WTC11 (cell line): ENCODE measurements at regions not wholly inside any gene's neighbourhood (a gene's known extent, or its start where the extent isn't known, plus 50 kb on each side); places are given as distances from the start of the nearest gene placed in this dataset.

Source experiments
- ATAC-seq: fragments of 200-7000 bp; cut with Tn5 transposase; 2 replicates; pipeline ENCODE4 v1.10.0; 2021; ENCODE audit warnings: mild to moderate bottlenecking, moderate library complexity
- CTCF ChIA-PET: fragments of 300-600 bp; sonication (Branson Sonifier 250); formaldehyde crosslinking; loops from one replicate; lab custom pipeline; 2021; ENCODE audit warnings: antibody characterized with exemption; lab: Charles Lee
- POLR2A ChIA-PET: fragments of 350-600 bp; sonication (Branson Sonifier 250); formaldehyde crosslinking; loops from one replicate; lab custom pipeline; 2021; ENCODE audit warnings: antibody characterized with exemption; lab: Charles Lee
- DNase-seq: peaks from one replicate; pipeline ENCODE4 v3.0.0; 2021; ENCODE audit warnings: low spot score
- H3K27ac Mint-ChIP-seq: 2 replicates; pipeline ENCODE4 v1.8.0; 2021; ENCODE audit warnings: mixed read lengths
- H3K27me3 Mint-ChIP-seq: 2 replicates; pipeline ENCODE4 v1.8.0; 2021; ENCODE audit warnings: low read depth, mild to moderate bottlenecking, moderate library complexity, mixed read lengths
- H3K36me3 Mint-ChIP-seq: 2 replicates; pipeline ENCODE4 v1.8.0; 2021; ENCODE audit warnings: mixed read lengths
- H3K4me1 Mint-ChIP-seq: 2 replicates; pipeline ENCODE4 v1.8.0; 2022; ENCODE audit warnings: mixed read lengths
- H3K4me3 Mint-ChIP-seq: 2 replicates; pipeline ENCODE4 v1.8.0; 2021; ENCODE audit warnings: mild to moderate bottlenecking, moderate library complexity, mixed read lengths
- H3K9me3 Mint-ChIP-seq: 2 replicates; pipeline ENCODE4 v1.8.0; 2021; ENCODE audit warnings: mixed read lengths
- ARID4B ChIP-seq: sonication (generic); formaldehyde crosslinking; IDR thresholded peaks from 2 replicates; pipeline ENCODE4 v1.8.0; 2023; ENCODE audit warnings: missing genetic modification reagents, mild to moderate bottlenecking, borderline replicate concordance
- CDX4 ChIP-seq: fragments of 250-450 bp; sonication (Bioruptor Pico); IDR thresholded peaks from 2 replicates; pipeline ENCODE4 v1.9.0; 2021; ENCODE audit warnings: moderate library complexity, mild to moderate bottlenecking, inconsistent platforms, borderline replicate concordance
- EMX1 ChIP-seq: fragments of 250-450 bp; sonication (Bioruptor Pico); IDR thresholded peaks from 2 replicates; pipeline ENCODE4 v1.8.0; 2021; ENCODE audit warnings: mild to moderate bottlenecking
- ETV6 ChIP-seq: sonication (generic); formaldehyde crosslinking; IDR thresholded peaks from 2 replicates; pipeline ENCODE4 v1.8.1; 2022; ENCODE audit warnings: mild to moderate bottlenecking, missing genetic modification reagents
- FOXP1 ChIP-seq: sonication (generic); formaldehyde crosslinking; IDR thresholded peaks from 2 replicates; pipeline ENCODE4 v1.8.0; 2022; ENCODE audit warnings: missing genetic modification reagents, mild to moderate bottlenecking, moderate library complexity, borderline replicate concordance
- GRHL2 ChIP-seq: fragments of 250-450 bp; sonication (Bioruptor Pico); IDR thresholded peaks from 2 replicates; pipeline ENCODE4 v1.8.0; 2022; ENCODE audit warnings: mild to moderate bottlenecking, moderate library complexity; ENCODE audit not compliant: insufficient replicate concordance, severe bottlenecking
- KAT7 ChIP-seq: sonication (generic); formaldehyde crosslinking; IDR thresholded peaks from 2 replicates; pipeline ENCODE4 v1.8.1; 2023; ENCODE audit warnings: missing genetic modification reagents, mild to moderate bottlenecking, borderline replicate concordance
- MYBL2 ChIP-seq: sonication (generic); formaldehyde crosslinking; IDR thresholded peaks from 2 replicates; pipeline ENCODE4 v1.8.1; 2023; ENCODE audit warnings: mild to moderate bottlenecking, moderate library complexity, missing genetic modification reagents
- NFE2L1 ChIP-seq: sonication (generic); formaldehyde crosslinking; IDR thresholded peaks from 2 replicates; pipeline ENCODE4 v1.8.1; 2023; ENCODE audit warnings: missing genetic modification reagents
- NFYB ChIP-seq: sonication (generic); formaldehyde crosslinking; conservative IDR thresholded peaks from 2 replicates; pipeline ENCODE4 v1.8.0; 2022; ENCODE audit warnings: low read depth, missing genetic modification reagents
- RELA ChIP-seq: sonication (generic); formaldehyde crosslinking; IDR thresholded peaks from 2 replicates; pipeline ENCODE4 v1.8.1; 2022; ENCODE audit warnings: missing genetic modification reagents, mild to moderate bottlenecking, borderline replicate concordance
- RORB ChIP-seq: fragments of 250-450 bp; sonication (Bioruptor Pico); IDR thresholded peaks from 2 replicates; pipeline ENCODE4 v1.9.0; 2021; ENCODE audit warnings: mild to moderate bottlenecking
- ZNF121 ChIP-seq: sonication (generic); formaldehyde crosslinking; IDR thresholded peaks from 2 replicates; pipeline ENCODE4 v1.8.0; 2023; ENCODE audit warnings: missing genetic modification reagents
- ZNF416 ChIP-seq: fragments of 250-450 bp; sonication (Bioruptor Pico); IDR thresholded peaks from 2 replicates; pipeline ENCODE4 v1.9.0; 2021; ENCODE audit warnings: mild to moderate bottlenecking, inconsistent platforms
- TF ChIP-seq, protein P1 (sequence below): fragments of 250-450 bp; sonication (Bioruptor Pico); IDR thresholded peaks from 2 replicates; pipeline ENCODE4 v1.9.0; 2021; ENCODE audit warnings: mild to moderate bottlenecking
- TF ChIP-seq, protein P2 (sequence below): sonication (generic); formaldehyde crosslinking; IDR thresholded peaks from 2 replicates; pipeline ENCODE4 v1.8.1; 2022; ENCODE audit warnings: mild to moderate bottlenecking, moderate library complexity, missing genetic modification reagents
- TF ChIP-seq, protein P3 (sequence below): fragments of 250-450 bp; sonication (Bioruptor Pico); IDR thresholded peaks from 2 replicates; pipeline ENCODE4 v1.9.0; 2021; ENCODE audit warnings: mild to moderate bottlenecking, borderline replicate concordance
- TF ChIP-seq, protein P4 (sequence below): fragments of 250-450 bp; sonication (Bioruptor Pico); IDR thresholded peaks from 2 replicates; pipeline ENCODE4 v2.1.2; 2022; ENCODE audit warnings: mild to moderate bottlenecking, moderate library complexity
- TF ChIP-seq, protein P5 (sequence below): sonication (generic); formaldehyde crosslinking; IDR thresholded peaks from 2 replicates; pipeline ENCODE4 v1.8.1; 2022; ENCODE audit warnings: mild to moderate bottlenecking, missing genetic modification reagents, moderate library complexity, borderline replicate concordance
- TF ChIP-seq, protein P6 (sequence below): fragments of 250-450 bp; sonication (Bioruptor Pico); IDR thresholded peaks from 2 replicates; pipeline ENCODE4 v1.9.0; 2021; ENCODE audit warnings: mild to moderate bottlenecking

DNA sequence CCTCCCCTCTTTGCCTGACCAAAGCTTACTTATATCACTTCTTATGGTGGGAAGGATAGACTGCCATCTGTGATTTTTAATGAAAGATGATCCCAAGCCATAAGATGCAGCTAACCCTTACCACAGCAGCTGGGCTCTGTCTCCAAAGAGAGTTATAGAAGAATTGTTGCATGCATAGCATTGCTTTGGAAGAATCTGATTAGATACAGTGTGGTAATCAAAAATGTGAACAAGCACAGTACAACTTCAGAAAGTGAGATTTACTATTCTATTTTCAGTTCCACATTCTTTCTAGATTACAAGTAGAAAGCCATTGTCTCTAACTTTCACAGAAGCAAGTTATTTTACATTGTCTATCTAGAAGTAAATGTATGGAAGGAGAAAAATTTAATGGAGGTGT is 129.0 kb upstream of the ACVR2A start:
- DNase-seq = no peak
- TF ChIP-seq, protein P1, sequence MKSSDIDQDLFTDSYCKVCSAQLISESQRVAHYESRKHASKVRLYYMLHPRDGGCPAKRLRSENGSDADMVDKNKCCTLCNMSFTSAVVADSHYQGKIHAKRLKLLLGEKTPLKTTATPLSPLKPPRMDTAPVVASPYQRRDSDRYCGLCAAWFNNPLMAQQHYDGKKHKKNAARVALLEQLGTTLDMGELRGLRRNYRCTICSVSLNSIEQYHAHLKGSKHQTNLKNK (CRISPR knock-in tag) = no peak
- TF ChIP-seq, protein P2, sequence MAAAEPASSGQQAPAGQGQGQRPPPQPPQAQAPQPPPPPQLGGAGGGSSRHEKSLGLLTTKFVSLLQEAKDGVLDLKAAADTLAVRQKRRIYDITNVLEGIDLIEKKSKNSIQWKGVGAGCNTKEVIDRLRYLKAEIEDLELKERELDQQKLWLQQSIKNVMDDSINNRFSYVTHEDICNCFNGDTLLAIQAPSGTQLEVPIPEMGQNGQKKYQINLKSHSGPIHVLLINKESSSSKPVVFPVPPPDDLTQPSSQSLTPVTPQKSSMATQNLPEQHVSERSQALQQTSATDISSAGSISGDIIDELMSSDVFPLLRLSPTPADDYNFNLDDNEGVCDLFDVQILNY = no peak
- TF ChIP-seq ZNF121 (CRISPR knock-in tag) (no peak), FOXP1 (CRISPR knock-in tag) (no peak), CDX4 (CRISPR knock-in tag) (no peak), RORB (CRISPR knock-in tag) (no peak), KAT7 (CRISPR knock-in tag) (no peak), ZNF416 (CRISPR knock-in tag) (no peak), MYBL2 (no peak), ARID4B (no peak), NFE2L1 (CRISPR knock-in tag) (no peak), NFYB (CRISPR knock-in tag) (no peak), RELA (CRISPR knock-in tag) (no peak), GRHL2 (CRISPR knock-in tag) (no peak), ETV6 (CRISPR knock-in tag) (no peak), EMX1 (CRISPR knock-in tag) (no peak)
- TF ChIP-seq, protein P3, sequence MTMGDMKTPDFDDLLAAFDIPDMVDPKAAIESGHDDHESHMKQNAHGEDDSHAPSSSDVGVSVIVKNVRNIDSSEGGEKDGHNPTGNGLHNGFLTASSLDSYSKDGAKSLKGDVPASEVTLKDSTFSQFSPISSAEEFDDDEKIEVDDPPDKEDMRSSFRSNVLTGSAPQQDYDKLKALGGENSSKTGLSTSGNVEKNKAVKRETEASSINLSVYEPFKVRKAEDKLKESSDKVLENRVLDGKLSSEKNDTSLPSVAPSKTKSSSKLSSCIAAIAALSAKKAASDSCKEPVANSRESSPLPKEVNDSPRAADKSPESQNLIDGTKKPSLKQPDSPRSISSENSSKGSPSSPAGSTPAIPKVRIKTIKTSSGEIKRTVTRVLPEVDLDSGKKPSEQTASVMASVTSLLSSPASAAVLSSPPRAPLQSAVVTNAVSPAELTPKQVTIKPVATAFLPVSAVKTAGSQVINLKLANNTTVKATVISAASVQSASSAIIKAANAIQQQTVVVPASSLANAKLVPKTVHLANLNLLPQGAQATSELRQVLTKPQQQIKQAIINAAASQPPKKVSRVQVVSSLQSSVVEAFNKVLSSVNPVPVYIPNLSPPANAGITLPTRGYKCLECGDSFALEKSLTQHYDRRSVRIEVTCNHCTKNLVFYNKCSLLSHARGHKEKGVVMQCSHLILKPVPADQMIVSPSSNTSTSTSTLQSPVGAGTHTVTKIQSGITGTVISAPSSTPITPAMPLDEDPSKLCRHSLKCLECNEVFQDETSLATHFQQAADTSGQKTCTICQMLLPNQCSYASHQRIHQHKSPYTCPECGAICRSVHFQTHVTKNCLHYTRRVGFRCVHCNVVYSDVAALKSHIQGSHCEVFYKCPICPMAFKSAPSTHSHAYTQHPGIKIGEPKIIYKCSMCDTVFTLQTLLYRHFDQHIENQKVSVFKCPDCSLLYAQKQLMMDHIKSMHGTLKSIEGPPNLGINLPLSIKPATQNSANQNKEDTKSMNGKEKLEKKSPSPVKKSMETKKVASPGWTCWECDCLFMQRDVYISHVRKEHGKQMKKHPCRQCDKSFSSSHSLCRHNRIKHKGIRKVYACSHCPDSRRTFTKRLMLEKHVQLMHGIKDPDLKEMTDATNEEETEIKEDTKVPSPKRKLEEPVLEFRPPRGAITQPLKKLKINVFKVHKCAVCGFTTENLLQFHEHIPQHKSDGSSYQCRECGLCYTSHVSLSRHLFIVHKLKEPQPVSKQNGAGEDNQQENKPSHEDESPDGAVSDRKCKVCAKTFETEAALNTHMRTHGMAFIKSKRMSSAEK (CRISPR knock-in tag) = no peak
- TF ChIP-seq, protein P4, sequence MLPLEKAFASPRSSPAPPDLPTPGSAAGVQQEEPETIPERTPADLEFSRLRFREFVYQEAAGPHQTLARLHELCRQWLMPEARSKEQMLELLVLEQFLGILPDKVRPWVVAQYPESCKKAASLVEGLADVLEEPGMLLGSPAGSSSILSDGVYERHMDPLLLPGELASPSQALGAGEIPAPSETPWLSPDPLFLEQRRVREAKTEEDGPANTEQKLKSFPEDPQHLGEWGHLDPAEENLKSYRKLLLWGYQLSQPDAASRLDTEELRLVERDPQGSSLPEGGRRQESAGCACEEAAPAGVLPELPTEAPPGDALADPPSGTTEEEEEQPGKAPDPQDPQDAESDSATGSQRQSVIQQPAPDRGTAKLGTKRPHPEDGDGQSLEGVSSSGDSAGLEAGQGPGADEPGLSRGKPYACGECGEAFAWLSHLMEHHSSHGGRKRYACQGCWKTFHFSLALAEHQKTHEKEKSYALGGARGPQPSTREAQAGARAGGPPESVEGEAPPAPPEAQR (CRISPR knock-in tag) = no peak
- TF ChIP-seq, protein P5, sequence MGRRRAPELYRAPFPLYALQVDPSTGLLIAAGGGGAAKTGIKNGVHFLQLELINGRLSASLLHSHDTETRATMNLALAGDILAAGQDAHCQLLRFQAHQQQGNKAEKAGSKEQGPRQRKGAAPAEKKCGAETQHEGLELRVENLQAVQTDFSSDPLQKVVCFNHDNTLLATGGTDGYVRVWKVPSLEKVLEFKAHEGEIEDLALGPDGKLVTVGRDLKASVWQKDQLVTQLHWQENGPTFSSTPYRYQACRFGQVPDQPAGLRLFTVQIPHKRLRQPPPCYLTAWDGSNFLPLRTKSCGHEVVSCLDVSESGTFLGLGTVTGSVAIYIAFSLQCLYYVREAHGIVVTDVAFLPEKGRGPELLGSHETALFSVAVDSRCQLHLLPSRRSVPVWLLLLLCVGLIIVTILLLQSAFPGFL (CRISPR knock-in tag) = no peak
- TF ChIP-seq, protein P6, sequence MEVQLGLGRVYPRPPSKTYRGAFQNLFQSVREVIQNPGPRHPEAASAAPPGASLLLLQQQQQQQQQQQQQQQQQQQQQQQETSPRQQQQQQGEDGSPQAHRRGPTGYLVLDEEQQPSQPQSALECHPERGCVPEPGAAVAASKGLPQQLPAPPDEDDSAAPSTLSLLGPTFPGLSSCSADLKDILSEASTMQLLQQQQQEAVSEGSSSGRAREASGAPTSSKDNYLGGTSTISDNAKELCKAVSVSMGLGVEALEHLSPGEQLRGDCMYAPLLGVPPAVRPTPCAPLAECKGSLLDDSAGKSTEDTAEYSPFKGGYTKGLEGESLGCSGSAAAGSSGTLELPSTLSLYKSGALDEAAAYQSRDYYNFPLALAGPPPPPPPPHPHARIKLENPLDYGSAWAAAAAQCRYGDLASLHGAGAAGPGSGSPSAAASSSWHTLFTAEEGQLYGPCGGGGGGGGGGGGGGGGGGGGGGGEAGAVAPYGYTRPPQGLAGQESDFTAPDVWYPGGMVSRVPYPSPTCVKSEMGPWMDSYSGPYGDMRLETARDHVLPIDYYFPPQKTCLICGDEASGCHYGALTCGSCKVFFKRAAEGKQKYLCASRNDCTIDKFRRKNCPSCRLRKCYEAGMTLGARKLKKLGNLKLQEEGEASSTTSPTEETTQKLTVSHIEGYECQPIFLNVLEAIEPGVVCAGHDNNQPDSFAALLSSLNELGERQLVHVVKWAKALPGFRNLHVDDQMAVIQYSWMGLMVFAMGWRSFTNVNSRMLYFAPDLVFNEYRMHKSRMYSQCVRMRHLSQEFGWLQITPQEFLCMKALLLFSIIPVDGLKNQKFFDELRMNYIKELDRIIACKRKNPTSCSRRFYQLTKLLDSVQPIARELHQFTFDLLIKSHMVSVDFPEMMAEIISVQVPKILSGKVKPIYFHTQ (CRISPR knock-in tag) = no peak
- TF ChIP-seq, all 79 proteins: peak for 0
- Mint-ChIP-seq H3K4me1 (0 out of 2 replicates have a peak, but pooled peaks cover 3% of the 10 kb centered on the region), H3K27me3 (no peaks in the 10 kb centered on the region), H3K9me3 (no peaks in the 10 kb centered on the region), H3K36me3 (no peaks in the 10 kb centered on the region), H3K4me3 (no peak overlapping the region), H3K27ac (no peak overlapping the region)
- POLR2A ChIA-PET = interaction anchor here (0.6 kb wide), 1 partner anchor 107 kb away, joined by 5 read pairs; no protein-coding TSS in a partner anchor
- CTCF ChIA-PET = no interaction called here
- no peak for ATAC-seq
